SHP77 treated with DMSO at 0.1 percent for 48 hours (cell line): ENCODE measurements at regions not wholly inside any gene's neighbourhood (a gene's known extent, or its start where the extent isn't known, plus 50 kb on each side); places are given as distances from the start of the nearest gene placed in this dataset.

Source experiments
- DNase-seq: peaks from one replicate; lab custom pipeline; 2025; lab: John Stamatoyannopoulos, UW

DNA sequence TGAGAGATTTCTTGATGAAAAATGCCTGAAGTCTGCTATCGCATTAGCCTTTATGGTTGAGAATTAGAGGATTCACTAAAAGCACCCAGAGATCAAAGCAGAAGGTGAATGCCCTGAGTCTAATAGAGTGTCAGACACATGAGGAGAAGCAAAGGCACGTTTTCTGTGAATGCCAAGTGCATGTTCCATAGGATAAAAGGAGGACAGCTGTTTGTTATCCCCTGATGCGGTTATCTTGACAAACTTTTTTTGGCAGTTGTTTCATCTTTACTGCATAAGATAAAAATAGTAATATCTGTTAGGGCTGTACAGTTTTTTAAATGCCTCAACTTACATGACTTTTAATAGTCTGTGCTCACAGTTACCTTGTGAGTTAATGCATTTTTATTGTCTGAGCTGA is 65.3 kb upstream of the CD96 start:
- DNase-seq, result no peak

DNA sequence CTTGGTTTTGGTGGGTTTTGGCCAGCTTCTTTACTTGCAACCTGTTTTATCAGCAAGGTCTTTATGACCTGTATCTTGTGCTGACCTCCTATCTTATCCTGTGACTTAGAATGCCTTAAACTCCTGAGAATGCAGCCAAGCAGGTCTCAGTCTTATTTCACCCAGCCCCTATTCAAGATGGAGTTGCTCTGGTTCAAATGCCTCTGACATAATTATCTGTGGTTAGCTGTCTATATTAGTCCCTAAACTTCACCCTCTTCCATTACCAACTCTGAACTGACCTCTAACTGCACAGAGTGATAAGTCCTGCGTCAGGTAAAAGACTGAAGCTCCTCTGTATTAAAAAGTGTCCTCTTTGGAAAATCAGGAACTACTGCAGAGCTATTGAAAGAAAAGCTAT is 61.9 kb upstream of the CD96 start:
- DNase-seq, result no peak

DNA sequence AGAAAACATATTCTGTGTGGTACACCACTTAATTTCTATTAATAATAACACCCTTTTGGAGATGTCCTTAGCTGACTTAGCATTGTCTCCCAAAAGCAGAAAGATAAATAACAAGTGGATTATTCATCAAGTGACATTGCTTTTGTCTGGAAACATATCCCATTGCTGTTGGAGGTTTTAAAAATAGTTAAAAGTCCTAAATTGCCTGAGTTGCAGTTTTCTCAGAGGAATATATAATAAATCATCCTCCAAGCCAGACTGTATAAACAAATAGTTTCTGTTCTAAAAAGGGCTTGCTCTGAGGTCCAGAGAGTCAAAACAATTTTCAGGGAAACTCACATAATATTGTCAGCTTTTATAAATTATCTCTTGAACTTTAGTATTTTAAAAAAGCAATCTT is 60.4 kb upstream of the CD96 start:
- no peak for DNase-seq

DNA sequence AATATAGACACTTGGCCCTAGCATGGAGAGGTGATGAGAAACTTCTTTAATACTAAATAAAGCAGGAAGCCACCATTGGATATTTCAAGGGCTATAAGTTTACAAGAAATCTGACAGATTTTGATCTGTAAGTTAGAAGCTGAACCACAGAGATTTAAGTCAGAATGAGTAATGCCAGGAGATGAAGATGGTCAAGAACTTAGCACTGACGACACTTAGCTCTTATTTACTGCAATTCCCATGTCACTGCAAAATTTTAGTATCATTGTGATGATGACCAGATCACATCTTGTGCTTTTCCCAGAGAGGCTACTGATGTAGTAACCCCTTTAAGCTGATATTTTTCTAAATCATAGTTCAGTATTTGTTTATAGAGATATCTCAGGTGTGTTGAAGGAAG is 59.4 kb upstream of the CD96 start:
- DNase-seq, result no peak

DNA sequence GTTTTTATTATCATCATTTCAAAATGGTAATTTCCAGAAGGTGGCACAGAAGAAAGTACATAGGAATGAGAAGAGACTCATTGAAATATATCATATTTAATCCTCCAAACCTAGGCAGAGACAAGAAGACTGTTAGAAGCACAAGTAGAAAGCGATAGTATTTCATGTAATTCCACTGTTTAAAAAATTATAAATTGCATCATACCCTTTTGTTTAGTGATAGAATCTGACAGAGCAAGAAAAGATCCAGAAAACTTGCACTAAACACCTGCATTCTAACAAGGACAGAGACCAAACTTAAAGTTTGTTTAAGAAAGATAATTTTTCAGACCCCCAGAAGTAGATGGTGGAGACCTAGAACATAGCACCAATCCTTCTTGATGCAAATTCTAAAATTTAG is 56.9 kb upstream of the CD96 start:
- no peak for DNase-seq
